ENCODE measurements at regions not wholly inside any gene's neighbourhood (a gene's known extent, or its start where the extent isn't known, plus 50 kb on each side); places are given as distances from the start of the nearest gene placed in this dataset.

DNA sequence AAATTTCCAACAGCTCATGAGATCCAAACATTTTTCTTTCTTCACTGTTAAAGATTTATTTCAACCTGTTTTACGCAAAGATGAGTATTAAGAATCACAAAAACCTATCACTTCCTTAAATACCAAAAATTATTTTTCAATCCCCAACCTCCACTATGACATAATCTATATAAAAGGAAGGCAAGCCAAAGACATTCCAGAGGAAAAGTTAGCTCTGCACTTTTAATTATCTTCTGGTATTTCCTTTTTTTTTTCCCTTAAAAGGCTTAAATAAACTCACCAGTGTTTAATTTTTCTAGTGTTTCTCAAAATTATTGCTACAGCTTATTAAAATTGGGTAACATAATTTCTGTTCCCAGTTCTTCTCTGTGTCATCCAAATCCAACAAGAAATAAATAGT, 75.9 kb downstream of the BMP4 start:
- Mint-ChIP-seq H3K4me3 (no peak overlapping the region), H3K36me3 (ENCODE audit: low read depth) (peaks cover 8% of the 10 kb centered on the region), H3K9me3 (peaks cover 17% of the 10 kb centered on the region), H3K4me1 (peaks cover 33% of the 10 kb centered on the region), H3K27ac (no peak overlapping the region), H3K27me3 (ENCODE audit: low read depth, poor library complexity) (peaks cover 5% of the 10 kb centered on the region)
- no peak for DNase-seq
- TF ChIP-seq, protein P1, sequence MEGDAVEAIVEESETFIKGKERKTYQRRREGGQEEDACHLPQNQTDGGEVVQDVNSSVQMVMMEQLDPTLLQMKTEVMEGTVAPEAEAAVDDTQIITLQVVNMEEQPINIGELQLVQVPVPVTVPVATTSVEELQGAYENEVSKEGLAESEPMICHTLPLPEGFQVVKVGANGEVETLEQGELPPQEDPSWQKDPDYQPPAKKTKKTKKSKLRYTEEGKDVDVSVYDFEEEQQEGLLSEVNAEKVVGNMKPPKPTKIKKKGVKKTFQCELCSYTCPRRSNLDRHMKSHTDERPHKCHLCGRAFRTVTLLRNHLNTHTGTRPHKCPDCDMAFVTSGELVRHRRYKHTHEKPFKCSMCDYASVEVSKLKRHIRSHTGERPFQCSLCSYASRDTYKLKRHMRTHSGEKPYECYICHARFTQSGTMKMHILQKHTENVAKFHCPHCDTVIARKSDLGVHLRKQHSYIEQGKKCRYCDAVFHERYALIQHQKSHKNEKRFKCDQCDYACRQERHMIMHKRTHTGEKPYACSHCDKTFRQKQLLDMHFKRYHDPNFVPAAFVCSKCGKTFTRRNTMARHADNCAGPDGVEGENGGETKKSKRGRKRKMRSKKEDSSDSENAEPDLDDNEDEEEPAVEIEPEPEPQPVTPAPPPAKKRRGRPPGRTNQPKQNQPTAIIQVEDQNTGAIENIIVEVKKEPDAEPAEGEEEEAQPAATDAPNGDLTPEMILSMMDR (IDR thresholded peaks at IDR 0.05): no peak

DNA sequence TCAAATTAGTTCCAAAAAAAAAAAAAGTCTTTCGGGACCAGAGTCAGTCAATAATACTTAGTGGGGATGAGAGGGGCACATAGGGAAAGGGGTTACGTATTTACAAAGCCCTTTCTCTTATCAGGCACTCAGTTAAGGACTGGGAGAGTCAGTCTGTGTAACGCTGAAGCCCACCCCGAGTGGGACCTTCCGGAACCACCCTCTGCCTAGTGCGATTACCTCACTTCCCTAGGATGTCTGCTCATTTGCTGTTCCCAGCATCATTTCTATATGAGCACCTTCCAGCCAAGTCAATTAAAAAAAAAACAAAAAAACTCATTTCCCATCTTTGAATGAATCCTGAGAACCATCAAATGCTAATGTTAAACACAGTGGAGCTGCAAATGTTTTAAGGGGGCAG, 76.9 kb downstream of the BMP4 start:
- Mint-ChIP-seq H3K9me3 (peaks cover 20% of the 10 kb centered on the region), H3K36me3 (ENCODE audit: low read depth) (peaks cover 8% of the 10 kb centered on the region), H3K27me3 (ENCODE audit: low read depth, poor library complexity) (peaks cover 5% of the 10 kb centered on the region), H3K4me1 (peaks cover 27% of the 10 kb centered on the region), H3K27ac (no peak overlapping the region), H3K4me3 (no peak overlapping the region)
- DNase-seq: no peak
- TF ChIP-seq, protein P1 (IDR thresholded peaks at IDR 0.05): no peak

DNA sequence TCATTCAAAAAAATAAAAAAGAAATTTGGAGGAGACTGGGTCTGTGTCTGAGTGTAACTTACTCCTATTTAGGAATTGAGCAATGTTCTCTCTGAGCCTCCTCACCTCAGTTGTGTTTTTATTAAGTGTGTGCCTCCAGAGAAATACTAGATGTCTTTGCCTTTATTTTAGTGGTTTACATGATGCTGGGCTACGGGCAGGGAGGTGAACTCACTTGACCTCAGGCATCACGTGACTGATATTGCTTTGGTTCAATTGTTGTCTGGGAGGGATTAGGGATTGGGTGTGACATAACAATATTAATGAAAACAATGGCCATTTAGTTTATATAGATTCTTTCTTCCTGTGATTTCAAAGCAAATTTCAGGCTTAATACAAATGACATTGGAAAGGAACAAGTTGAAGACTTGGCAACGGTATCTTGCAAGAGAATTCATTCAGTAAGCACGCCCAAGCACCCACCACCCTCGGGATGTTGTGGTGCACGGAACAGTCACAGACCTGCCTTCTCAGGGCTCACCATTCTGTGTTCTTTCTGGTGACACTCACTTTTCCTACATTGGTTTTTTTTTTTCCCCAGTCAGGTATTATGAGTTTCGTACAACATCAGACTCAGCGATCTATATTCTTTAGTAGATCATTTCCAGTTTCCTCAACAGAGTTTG, 77.5 kb downstream of the BMP4 start:
- Mint-ChIP-seq H3K27me3 (ENCODE audit: low read depth, poor library complexity) (peaks cover 5% of the 10 kb centered on the region), H3K36me3 (ENCODE audit: low read depth) (peaks cover 8% of the 10 kb centered on the region)
- TF ChIP-seq, protein P1 (IDR thresholded peaks at IDR 0.05): no peak

DNA sequence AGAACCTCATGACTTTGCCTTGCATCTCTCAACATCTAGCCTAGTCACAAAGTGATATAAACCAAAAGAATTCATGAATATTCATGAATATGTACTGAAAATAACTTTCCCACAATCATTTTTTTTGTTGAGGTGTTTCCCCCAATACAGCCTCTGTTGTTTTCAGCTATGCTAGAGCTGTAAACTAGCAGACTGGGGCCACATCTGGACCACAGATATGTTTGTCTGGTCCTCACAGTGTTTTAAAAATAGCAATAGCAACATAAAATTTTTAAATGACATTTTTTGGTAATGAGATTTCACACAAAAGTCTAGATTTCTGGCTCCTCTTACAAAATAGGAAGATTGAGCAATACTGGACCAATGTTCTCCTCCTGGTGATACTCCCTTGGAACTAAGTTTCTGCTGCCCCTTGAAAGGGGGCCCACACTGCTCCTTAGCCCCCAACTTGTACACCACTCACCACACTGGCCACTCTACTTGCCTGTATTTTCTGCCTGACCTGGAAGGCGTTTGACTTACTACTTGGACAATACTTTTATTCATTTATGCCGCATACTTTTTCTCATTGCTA, 81.2 kb downstream of the BMP4 start:
- H3K4me1 Mint-ChIP-seq: peaks cover 29% of the 10 kb centered on the region
- DNase-seq: no peak
- H3K27me3 Mint-ChIP-seq (ENCODE audit: low read depth, poor library complexity): peaks cover 11% of the 10 kb centered on the region
- TF ChIP-seq, protein P1 (IDR thresholded peaks at IDR 0.05): no peak
- peaks cover 20% of the 10 kb centered on the region for H3K9me3 Mint-ChIP-seq
- H3K27ac Mint-ChIP-seq: no peak overlapping the region
- no peak overlapping the region for H3K4me3 Mint-ChIP-seq
- H3K36me3 Mint-ChIP-seq (ENCODE audit: low read depth): peaks cover 8% of the 10 kb centered on the region

More for the DNA sequence above, 77.5 kb downstream of the BMP4 start:
- no peak overlapping the region for H3K4me3 Mint-ChIP-seq
- H3K4me1 Mint-ChIP-seq: peaks cover 27% of the 10 kb centered on the region
- H3K27ac Mint-ChIP-seq: no peak overlapping the region
- DNase-seq: no peak
- H3K9me3 Mint-ChIP-seq: peaks cover 20% of the 10 kb centered on the region

DNA sequence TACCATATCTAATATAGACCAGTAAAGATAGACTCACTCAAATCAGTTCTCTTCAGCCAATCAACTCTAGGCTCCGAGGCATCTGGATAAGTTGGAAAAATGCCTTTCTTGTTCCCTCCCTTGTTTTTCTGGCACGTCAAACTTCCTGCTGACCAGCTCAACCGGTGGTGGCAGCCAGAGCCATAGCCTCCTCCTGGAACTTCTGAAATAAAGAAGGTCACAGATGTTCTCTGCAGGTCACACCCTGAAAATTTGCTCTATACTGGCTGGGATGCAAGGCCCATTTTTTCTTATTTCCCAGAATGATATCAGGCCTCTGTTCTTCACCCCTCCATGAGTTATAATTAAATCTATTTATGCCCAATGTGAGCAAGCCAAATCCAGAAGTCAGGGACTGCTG, 81.9 kb downstream of the BMP4 start:
- Mint-ChIP-seq H3K9me3 (peaks cover 20% of the 10 kb centered on the region), H3K27me3 (ENCODE audit: low read depth, poor library complexity) (peaks cover 6% of the 10 kb centered on the region), H3K4me3 (no peak overlapping the region), H3K27ac (no peak overlapping the region), H3K4me1 (peaks cover 28% of the 10 kb centered on the region), H3K36me3 (ENCODE audit: low read depth) (peaks cover 8% of the 10 kb centered on the region)
- TF ChIP-seq, protein P1 (IDR thresholded peaks at IDR 0.05): no peak
- DNase-seq: no peak

DNA sequence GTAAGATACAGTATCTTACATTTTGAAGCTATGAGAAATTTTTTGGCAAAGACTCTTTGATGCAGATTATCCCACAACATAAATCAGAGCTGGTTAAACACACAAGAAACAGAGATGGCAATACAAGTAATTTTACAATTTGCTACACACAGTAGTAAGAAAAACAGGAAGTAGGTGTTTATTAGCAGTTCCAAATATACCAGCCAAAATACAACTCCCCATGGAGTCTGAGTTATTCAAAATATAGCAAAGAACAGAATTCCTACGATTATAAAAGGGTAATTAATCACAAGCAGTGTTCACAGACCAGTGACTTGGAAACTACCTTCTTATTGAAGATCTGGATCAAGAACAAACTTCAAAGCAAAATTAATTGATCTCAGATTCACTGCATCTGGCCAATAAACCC, 83.9 kb downstream of the BMP4 start:
- H3K27ac Mint-ChIP-seq: no peak overlapping the region
- peaks cover 8% of the 10 kb centered on the region for H3K36me3 Mint-ChIP-seq (ENCODE audit: low read depth)
- H3K27me3 Mint-ChIP-seq (ENCODE audit: low read depth, poor library complexity): peaks cover 6% of the 10 kb centered on the region
- H3K4me3 Mint-ChIP-seq: no peak overlapping the region
- peaks cover 27% of the 10 kb centered on the region for H3K9me3 Mint-ChIP-seq
- DNase-seq: no peak
- H3K4me1 Mint-ChIP-seq: peaks cover 22% of the 10 kb centered on the region
- TF ChIP-seq, protein P1 (IDR thresholded peaks at IDR 0.05): no peak
